GM18868 (cell line): ENCODE measurements at regions not wholly inside any gene's neighbourhood (a gene's known extent, or its start where the extent isn't known, plus 50 kb on each side); places are given as distances from the start of the nearest gene placed in this dataset.
"Not testable (repeated sequence)": the region's sequence is repeated elsewhere in the genome, so short reads cannot be mapped to it uniquely, and the experiment has no call there.

Source experiments
- ATAC-seq: cut with Tn5 transposase; IDR thresholded peaks from one replicate; pipeline ENCODE4 v1.9.1; 2021; ENCODE audit warnings: mild to moderate bottlenecking, moderate library complexity; ENCODE audit not compliant: unreplicated experiment

- peak; percentile 56 for ATAC-seq
Observed at GRCh38 chr1:55536545-55536865, 321.3 kb upstream of the USP24 start.

GRCh38 chr1:55535724-55536544 is 320.8 kb upstream of the USP24 start:
- peak; percentile 31 for ATAC-seq

DNA sequence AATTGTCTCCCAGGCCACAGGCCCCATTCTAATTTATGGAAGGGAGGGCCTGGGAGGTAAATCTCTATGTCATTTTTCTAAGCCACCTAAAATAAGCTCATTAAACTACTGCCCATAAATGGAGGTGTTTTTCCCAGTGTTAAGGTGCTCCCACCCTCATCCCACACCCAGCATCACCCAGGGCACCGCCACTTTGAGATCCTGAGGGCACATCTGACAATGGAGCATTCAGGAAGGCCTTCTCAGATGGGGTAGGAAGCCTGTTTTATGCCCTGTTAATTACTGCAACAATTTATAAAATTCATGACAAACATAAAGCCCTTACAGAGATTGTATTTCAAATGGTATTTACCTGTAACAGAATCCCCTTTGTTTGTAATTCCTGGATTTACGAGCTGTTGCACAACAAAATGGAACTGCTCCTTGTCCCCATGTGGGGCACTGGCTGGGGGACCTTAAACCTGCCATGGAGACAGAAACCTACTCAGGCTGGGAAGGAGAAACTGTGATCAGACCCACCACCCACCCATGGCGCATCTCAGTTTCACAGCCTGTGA is 319.5 kb upstream of the USP24 start:
- ATAC-seq: no peak

DNA sequence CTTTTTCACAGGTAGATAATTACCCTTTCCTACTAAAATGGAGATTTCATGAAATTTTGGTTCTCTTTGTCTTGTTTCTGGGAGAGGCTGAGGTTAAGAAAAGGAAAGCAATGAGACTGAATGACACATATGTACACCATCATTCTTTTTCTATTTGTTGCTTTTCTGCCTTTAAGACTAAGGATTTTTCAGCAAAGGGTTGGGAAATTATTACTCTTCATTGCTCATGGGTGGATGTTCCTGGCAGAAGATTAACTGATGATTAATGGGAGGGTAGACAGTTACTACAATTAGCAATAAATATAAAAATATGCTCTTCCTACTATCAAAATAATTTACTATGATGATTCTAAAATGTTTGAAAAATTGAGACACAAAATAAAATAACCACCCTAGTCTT is 316.5 kb upstream of the USP24 start:
- no peak for ATAC-seq

GRCh38 chr1:55530749-55531478 is 315.8 kb upstream of the USP24 start:
- no peak for ATAC-seq

GRCh38 chr1:55529017-55529416 is 313.9 kb upstream of the USP24 start:
- ATAC-seq: no peak

- no peak for ATAC-seq
Observed at GRCh38 chr1:55527831-55528230, 312.7 kb upstream of the USP24 start.

- no peak for ATAC-seq
Observed at GRCh38 chr1:55526716-55527115, 311.6 kb upstream of the USP24 start.

DNA sequence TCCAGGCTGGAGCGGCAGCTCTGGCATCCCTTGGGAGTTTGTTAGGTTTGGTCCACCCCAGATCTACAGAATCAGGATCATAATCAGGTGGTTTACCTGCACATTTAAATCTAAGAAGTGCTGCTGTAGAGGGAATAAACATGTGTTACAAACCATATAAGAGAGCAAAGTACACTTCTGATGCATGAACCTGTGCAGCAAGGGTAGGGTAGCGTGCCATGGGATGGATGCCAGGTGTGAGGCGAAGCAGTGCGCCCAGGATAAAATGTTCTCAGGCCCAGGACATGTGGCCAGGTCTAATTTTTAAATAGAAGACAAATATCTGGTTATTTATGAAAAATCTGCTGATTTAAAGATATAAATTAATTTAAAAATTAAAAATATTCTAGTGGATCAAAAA is 308.8 kb upstream of the USP24 start:
- no peak for ATAC-seq

GRCh38 chr1:55522982-55523381 is 307.8 kb upstream of the USP24 start:
- no peak for ATAC-seq

DNA sequence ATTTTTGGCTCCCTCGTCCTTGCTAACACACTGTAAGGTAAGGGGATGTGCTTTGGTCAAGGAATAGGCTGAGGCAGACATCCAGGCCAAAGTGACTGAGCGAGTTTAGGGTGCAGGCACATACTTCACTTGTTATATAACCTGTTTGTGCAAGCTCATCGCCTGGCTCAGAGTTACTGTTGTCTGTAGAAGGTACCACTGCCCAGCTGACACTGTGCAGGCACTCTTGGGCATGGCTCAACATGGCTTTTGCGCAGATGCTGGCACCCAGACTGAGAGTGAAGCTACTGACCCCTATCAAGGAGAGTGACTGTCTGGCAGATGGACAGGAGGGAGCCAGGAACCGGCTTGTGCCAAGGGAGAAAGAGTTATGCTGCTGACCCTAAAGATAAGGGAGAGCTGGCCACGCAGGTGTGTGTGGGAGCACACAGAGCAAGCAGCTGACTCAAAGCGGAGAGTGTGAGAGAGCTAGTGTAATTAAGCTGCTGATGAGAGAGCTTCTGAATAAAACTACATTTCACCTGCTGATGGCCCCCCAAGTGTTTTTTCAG is 307.3 kb upstream of the USP24 start:
- no peak for ATAC-seq

GRCh38 chr1:55520861-55521260 is 305.7 kb upstream of the USP24 start:
- ATAC-seq: no peak

- ATAC-seq: no peak
Observed at GRCh38 chr1:55519937-55520683, 304.9 kb upstream of the USP24 start.

DNA sequence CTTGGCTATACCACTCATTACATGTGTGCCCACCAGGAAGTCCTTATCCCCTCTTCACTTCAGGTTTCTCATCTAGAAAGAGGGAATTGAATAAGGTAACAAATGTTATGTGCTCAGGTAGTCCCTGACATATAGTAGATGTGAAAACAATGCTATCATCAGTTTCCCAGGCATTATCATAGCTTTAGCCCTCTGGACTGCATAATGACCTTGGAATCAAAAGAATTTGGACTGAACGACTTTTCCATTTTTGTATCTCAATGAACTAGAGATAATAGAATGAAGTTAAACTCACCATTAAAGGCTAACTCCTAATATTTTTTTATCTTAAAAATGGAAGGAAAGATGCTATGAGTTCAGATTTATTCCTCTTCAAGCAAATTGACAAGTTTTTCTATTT is 304.1 kb upstream of the USP24 start:
- ATAC-seq: no peak

DNA sequence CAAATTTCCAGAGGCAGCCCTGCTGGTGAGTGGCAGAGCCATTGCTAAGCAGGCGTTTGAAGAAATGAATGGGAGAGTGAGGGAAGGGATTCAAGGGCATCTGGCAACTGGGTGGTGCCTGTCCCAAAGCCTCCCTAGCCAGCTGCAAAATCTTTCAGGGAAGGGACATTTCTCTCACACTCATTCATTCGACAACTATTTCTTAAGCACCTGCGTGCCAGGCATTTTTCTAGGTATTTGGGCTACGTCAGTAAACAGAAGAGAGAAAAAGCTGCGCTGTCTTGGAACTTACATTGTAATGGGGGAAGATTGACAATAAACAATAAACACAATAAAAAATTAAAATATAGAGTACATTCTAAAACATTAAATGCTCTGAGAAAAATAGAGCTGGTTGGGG is 301.9 kb upstream of the USP24 start:
- ATAC-seq: no peak

GRCh38 chr1:55514571-55514970 is 299.4 kb upstream of the USP24 start:
- not testable (repeated sequence) for ATAC-seq

GRCh38 chr1:55512466-55512865 is 297.3 kb upstream of the USP24 start:
- ATAC-seq: no peak

DNA sequence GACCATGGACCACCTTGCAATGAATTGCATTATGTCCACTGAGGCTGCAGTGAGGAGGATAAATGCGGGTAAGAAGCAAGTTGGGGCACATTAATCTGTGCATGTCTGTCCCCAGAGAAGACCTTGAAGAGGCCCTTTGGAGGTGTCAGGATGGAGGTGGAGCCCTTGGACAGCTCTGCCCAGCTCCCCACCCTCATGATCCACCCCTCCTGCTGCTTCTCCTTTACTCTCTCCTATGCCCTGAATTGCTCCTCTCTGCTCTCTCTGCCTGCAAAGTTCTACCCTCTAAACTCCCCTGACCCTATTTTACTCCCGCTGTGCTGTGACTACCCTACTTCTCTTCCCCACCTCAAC is 292.4 kb upstream of the USP24 start:
- ATAC-seq: no peak

DNA sequence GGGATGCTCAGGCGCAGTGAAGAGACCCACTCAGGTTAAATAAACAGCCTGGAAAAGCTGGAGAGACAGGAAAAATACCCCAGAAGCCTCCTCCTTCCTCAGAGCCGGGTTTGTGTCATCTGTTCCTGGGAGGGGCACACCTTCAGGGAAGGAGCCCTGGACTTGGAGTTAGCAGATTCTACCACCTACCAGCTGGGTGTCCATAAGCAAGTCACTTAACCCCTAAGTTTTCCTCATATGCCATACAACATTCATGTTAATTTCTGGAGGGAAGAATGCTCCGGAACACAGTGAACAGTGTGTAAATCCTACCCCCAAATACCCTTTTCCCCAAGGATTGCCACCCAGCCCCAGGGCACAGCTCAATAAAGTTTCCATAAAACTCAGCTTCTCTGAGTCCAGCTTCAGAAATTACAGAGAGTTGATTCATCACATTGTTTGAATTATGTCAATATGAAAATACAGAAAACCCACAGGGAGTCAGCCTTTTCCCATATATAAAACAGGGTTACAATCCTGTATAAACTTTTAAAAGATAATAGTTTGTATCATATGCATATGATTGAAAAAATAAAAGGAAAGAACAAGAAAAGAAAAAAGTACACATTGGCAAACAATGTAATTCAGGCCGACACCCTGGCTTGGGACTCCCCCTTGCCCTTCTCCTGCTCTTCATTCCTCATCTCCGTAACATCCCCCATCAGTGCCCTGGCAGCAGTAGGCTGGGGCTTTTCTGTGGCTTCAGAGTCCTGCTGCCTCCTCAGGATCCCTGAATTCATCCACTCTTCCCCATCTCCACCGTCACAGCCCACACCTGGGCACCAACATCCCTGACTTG is 291.8 kb upstream of the USP24 start:
- no peak for ATAC-seq

DNA sequence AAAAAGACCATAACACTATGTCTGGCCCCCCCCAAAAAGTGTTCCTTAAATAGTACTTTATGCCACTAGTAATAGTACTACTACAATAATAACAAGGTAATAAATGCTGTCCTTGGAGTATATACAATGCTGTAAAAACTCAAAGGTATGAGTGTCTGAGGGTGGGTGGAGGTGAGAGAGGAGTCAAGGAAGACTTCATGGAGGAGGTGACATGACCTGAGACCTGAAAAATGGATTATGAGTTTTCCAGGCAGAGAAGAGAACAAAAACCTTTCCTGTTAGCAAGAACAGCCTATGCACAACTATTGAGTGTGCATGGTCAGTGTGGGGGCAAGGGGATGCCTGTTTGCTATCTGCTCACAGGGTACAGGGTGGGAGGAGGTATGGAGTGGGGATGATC is 290.2 kb upstream of the USP24 start:
- no peak for ATAC-seq
